DMS153 treated with DMSO at 0.1 percent for 48 hours (cell line): ENCODE measurements at regions not wholly inside any gene's neighbourhood (a gene's known extent, or its start where the extent isn't known, plus 50 kb on each side); places are given as distances from the start of the nearest gene placed in this dataset.

Experiments used
- DNase-seq: peaks from one replicate; lab custom pipeline; 2025; ENCODE audit not compliant: unreplicated experiment; lab: John Stamatoyannopoulos, UW

GRCh38 chr6:62345446-62345845, 59.4 kb upstream of the KHDRBS2 start:
- DNase-seq, result no peak

- no peak for DNase-seq
These were observed 58.8 kb upstream of the KHDRBS2 start for GRCh38 chr6:62344850-62345249.

- no peak for DNase-seq
These were observed 52.5 kb upstream of the KHDRBS2 start for GRCh38 chr6:62338477-62338876.
